KG1 (cell line): ENCODE measurements at regions not wholly inside any gene's neighbourhood (a gene's known extent, or its start where the extent isn't known, plus 50 kb on each side); places are given as distances from the start of the nearest gene placed in this dataset.

ENCODE experiments used
- DNase-seq: peaks from one replicate; lab custom pipeline; 2025; lab: John Stamatoyannopoulos, UW

GRCh38 chr3:10763817-10764258 is 52.2 kb upstream of the SLC6A11 start:
- no peak for DNase-seq

- no peak for DNase-seq
These were observed 51.6 kb upstream of the SLC6A11 start for GRCh38 chr3:10764259-10765051.

GRCh38 chr3:10766049-10766705 is 49.9 kb upstream of the SLC6A11 start:
- no peak for DNase-seq
